ENCODE measurements at regions not wholly inside any gene's neighbourhood (a gene's known extent, or its start where the extent isn't known, plus 50 kb on each side); places are given as distances from the start of the nearest gene placed in this dataset.

- no peak for TF ChIP-seq CTCF (IDR thresholded peaks at IDR 0.05; ENCODE audit: insufficient read depth in 1 of 2, low read depth in 1 of 2, low read length in 1 of 2, severe bottlenecking in 1 of 2, unreplicated experiment in 1 of 2)
- POLR2A ChIA-PET, result no interaction called here
Observed at GRCh38 chr21:23099185-23099584, 2101.0 kb downstream of the NCAM2 start.

GRCh38 chr21:23101111-23101510 is 2102.9 kb downstream of the NCAM2 start:
- H3K27me3 Mint-ChIP-seq (ENCODE audit: insufficient read depth, unreplicated experiment), result no peaks in the 10 kb centered on the region
- Histone ChIP-seq H3K4me3 (ENCODE audit: low read depth, low read length) (no peak overlapping the region), H3K27me3 (replicated peaks; ENCODE audit: control insufficient read depth, insufficient read depth, low read length) (no peaks in the 10 kb centered on the region), H3K9me3 (no peaks in the 10 kb centered on the region; the same call in 1 of the 2 replicates), H3K36me3 (ENCODE audit: control insufficient read depth, insufficient read depth, low read length) (no peaks in the 10 kb centered on the region), H3K4me1 (no peaks in the 10 kb centered on the region)
- no peaks in the 10 kb centered on the region for H3K4me1 Mint-ChIP-seq (ENCODE audit: low read depth, unreplicated experiment)
- H3K9me3 Mint-ChIP-seq (ENCODE audit: unreplicated experiment), result no peaks in the 10 kb centered on the region
- no peak for TF ChIP-seq CTCF (IDR thresholded peaks at IDR 0.05; ENCODE audit: insufficient read depth in 1 of 2, low read depth in 1 of 2, low read length in 1 of 2, severe bottlenecking in 1 of 2, unreplicated experiment in 1 of 2)
- no peak overlapping the region for H3K27ac Mint-ChIP-seq (ENCODE audit: unreplicated experiment)
- ChIA-PET CTCF (no interaction called here), POLR2A (no interaction called here)
- no peak for DNase-seq
- no peak overlapping the region for H3K4me3 Mint-ChIP-seq (ENCODE audit: unreplicated experiment)
- H3K36me3 Mint-ChIP-seq (ENCODE audit: insufficient read depth, unreplicated experiment), result no peaks in the 10 kb centered on the region
- no TSS peak for BruUV-seq (replicated peaks)
- intact Hi-C loops (cut with micrococcal nuclease; ENCODE audit: unreplicated experiment), result no loop called here

More at GRCh38 chr21:23099185-23099584, 2101.0 kb downstream of the NCAM2 start:
- DNase-seq, result no peak
- Mint-ChIP-seq H3K27ac (ENCODE audit: unreplicated experiment) (no peak overlapping the region), H3K9me3 (ENCODE audit: unreplicated experiment) (no peaks in the 10 kb centered on the region), H3K36me3 (ENCODE audit: insufficient read depth, unreplicated experiment) (no peaks in the 10 kb centered on the region), H3K4me1 (ENCODE audit: low read depth, unreplicated experiment) (no peaks in the 10 kb centered on the region), H3K4me3 (ENCODE audit: unreplicated experiment) (no peak overlapping the region), H3K27me3 (ENCODE audit: insufficient read depth, unreplicated experiment) (no peaks in the 10 kb centered on the region)
- no peaks in the 10 kb centered on the region for H3K36me3 ChIP-seq (ENCODE audit: control insufficient read depth, insufficient read depth, low read length)
- H3K9me3 ChIP-seq, result no peaks in the 10 kb centered on the region; the same call in 1 of the 2 replicates
- no peaks in the 10 kb centered on the region for H3K4me1 ChIP-seq
- H3K4me3 ChIP-seq (ENCODE audit: low read depth, low read length), result no peak overlapping the region
- no TSS peak for BruUV-seq (replicated peaks)
- intact Hi-C loops (cut with micrococcal nuclease; ENCODE audit: unreplicated experiment), result no loop called here
- CTCF ChIA-PET, result no interaction called here
- no peaks in the 10 kb centered on the region for H3K27me3 ChIP-seq (replicated peaks; ENCODE audit: control insufficient read depth, insufficient read depth, low read length)

- no TSS peak for BruUV-seq (replicated peaks)
- no peak for TF ChIP-seq CTCF (IDR thresholded peaks at IDR 0.05; ENCODE audit: insufficient read depth in 1 of 2, low read depth in 1 of 2, low read length in 1 of 2, severe bottlenecking in 1 of 2, unreplicated experiment in 1 of 2)
- ChIA-PET POLR2A (no interaction called here), CTCF (no interaction called here)
- Mint-ChIP-seq H3K27ac (ENCODE audit: unreplicated experiment) (no peak overlapping the region), H3K27me3 (ENCODE audit: insufficient read depth, unreplicated experiment) (no peaks in the 10 kb centered on the region), H3K36me3 (ENCODE audit: insufficient read depth, unreplicated experiment) (no peaks in the 10 kb centered on the region), H3K4me3 (ENCODE audit: unreplicated experiment) (no peak overlapping the region), H3K9me3 (ENCODE audit: unreplicated experiment) (no peaks in the 10 kb centered on the region), H3K4me1 (ENCODE audit: low read depth, unreplicated experiment) (no peaks in the 10 kb centered on the region)
- DNase-seq, result no peak
- no peaks in the 10 kb centered on the region for H3K27me3 ChIP-seq (replicated peaks; ENCODE audit: control insufficient read depth, insufficient read depth, low read length)
- no peaks in the 10 kb centered on the region for H3K36me3 ChIP-seq (ENCODE audit: control insufficient read depth, insufficient read depth, low read length)
- intact Hi-C loops (cut with micrococcal nuclease; ENCODE audit: unreplicated experiment), result no loop called here
- H3K9me3 ChIP-seq, result no peaks in the 10 kb centered on the region
- no peaks in the 10 kb centered on the region for H3K4me1 ChIP-seq
- no peak overlapping the region for H3K4me3 ChIP-seq (ENCODE audit: low read depth, low read length)
Observed at GRCh38 chr21:23108533-23108932, 2110.3 kb downstream of the NCAM2 start.

Measured in Caco-2 (cell line).